22Rv1 (cell line): ENCODE measurements at regions not wholly inside any gene's neighbourhood (a gene's known extent, or its start where the extent isn't known, plus 50 kb on each side); places are given as distances from the start of the nearest gene placed in this dataset.

Experiments used
- H3K27ac ChIP-seq: fragments of 450-650 bp; 2 replicates; pipeline ENCODE4 v1.5.1; 2017
- CTCF ChIP-seq: fragments of 450-650 bp; IDR thresholded peaks from 2 replicates; pipeline ENCODE4 v1.5.1; 2017; ENCODE audit warnings: mild to moderate bottlenecking
- ZFX ChIP-seq: fragments of 450-650 bp; IDR thresholded peaks from 2 replicates; pipeline ENCODE4 v1.6.1; 2017; ENCODE audit warnings: antibody characterized with exemption, borderline replicate concordance

DNA sequence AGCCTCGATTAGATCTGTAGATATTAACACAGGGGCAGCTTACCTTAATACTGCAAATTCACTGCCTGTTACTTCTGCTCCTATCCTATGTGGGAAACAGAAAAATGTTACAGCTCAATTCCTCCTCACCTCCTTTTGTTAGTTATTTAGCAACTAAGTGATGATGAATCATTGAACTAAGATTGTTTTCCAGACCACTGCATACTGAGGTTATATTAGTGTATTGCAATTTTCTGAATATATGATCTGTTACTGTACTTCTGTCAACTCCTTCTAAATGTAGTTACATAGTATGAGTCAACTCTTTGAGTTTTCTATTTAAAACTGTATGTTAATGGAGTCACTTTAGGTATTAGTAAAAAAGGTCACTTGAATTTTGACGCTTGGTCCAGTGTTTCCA, 331.5 kb upstream of the SLCO3A1 start:
- TF ChIP-seq ZFX = no peak
- H3K27ac ChIP-seq = no peak overlapping the region

- TF ChIP-seq ZFX (no peak), CTCF (no peak)
- no peak overlapping the region for H3K27ac ChIP-seq
Observed at GRCh38 chr15:91522605-91523332, 330.7 kb upstream of the SLCO3A1 start.

DNA sequence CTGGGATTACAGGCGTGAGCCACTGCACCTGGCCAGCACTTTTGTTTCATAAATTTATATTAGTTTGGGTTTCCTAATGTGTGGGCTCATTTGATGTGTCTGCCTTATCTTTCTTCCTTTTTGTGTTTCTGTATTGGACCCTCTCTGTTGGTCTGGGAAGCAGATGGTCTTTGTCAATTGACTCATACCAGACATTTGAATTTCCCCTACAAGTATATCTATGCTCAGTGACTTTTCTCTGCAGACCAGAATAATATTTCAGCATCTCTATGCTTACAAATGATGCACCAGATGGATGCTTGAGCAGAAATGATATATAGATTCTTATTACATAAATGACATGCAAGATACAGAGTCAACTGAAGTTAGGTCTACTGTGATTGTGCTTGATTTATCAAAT, 329.9 kb upstream of the SLCO3A1 start:
- H3K27ac ChIP-seq = no peak overlapping the region
- TF ChIP-seq CTCF = no peak
- TF ChIP-seq ZFX = no peak

- H3K27ac ChIP-seq = no peak overlapping the region
- TF ChIP-seq CTCF = no peak
- no peak for TF ChIP-seq ZFX
Observed at GRCh38 chr15:91524534-91524933, 329.0 kb upstream of the SLCO3A1 start.

DNA sequence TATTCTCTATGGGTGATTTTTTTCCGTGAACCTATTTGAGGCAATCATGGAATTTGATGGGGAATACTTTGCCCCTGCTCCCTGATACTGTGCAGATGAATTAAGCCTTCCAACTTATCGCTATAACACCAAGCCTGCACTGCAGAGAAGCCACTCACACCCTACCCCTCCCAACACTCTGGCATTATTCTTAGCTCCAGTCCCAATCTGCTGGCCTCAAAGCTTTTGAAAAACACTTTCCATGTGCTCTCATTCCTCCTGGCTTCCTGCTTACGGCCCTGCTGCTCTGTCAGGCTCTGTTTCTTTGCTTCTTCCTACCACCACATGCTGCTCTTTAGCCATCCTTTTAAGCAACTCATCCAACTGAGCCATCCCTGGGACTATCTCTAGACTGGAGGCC, 327.8 kb upstream of the SLCO3A1 start:
- H3K27ac ChIP-seq = no peak overlapping the region
- no peak for TF ChIP-seq ZFX
- TF ChIP-seq CTCF = no peak

- H3K27ac ChIP-seq = no peak overlapping the region
- TF ChIP-seq CTCF (no peak), ZFX (no peak)
Observed at GRCh38 chr15:91526424-91526823, 327.1 kb upstream of the SLCO3A1 start.

DNA sequence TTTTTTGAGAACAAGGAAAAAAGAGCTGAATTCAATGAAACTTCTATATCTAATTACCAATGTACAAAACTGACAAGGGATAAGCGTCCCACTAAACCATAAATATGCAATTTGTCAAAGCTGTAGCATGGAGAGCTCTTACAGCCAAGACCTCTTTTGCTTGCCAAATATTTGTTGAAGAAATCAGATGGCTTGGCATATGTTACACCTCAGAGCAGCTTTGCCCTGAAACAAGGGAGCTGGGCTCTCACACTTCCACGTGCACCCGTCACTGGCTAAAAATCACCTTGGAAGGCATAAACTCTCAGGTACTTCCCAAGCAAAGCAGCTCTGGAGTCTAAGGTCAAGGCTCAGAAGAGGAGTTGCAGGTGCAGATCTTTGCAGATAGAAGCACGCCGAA, 324.7 kb upstream of the SLCO3A1 start:
- TF ChIP-seq CTCF (no peak), ZFX (no peak)
- no peak overlapping the region for H3K27ac ChIP-seq

DNA sequence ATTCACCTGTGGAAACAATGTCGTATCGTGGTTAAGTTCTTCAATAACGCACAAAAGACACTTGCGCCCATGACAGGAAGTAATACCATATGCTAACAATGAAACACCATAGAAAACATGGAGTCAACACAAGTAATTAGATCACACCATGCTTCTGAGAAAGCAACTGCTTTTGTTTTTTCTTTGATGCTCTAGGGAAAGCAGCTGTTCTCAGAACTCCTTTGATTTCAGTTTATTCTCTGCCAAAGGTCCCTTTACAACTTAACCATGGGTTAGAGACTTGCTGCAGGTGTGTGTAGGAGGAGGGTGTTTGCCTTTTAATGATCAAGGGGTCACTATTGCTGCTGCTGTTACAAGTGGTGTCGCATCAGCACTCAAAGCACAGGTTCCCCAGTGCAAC, 324.0 kb upstream of the SLCO3A1 start:
- TF ChIP-seq CTCF (no peak), ZFX (no peak)
- no peak overlapping the region for H3K27ac ChIP-seq
